ENCODE measurements at regions not wholly inside any gene's neighbourhood (a gene's known extent, or its start where the extent isn't known, plus 50 kb on each side); places are given as distances from the start of the nearest gene placed in this dataset.

DNA sequence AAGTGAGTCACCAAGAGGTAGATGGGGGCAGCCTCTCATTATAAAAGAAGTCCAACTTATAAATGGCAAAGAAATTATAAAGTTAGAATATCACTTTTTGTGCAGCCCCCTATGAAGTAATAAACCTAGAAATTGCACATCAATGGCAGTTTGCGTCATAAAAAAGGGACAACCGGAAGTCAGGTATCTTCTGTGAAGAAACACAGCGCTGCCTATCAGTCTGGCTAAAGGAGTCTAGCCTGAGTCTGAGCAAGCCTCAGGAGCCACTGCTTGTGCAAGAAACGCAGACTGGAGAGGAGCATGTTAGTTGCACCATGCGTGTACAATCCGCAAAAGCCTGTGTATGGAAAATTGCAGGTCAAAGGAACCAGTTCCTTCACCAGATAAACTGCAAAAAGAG is 178.4 kb downstream of the ARRDC4 start:
- no peak for DNase-seq
- intact Hi-C loops (cut with DNase I): no loop called here

DNA sequence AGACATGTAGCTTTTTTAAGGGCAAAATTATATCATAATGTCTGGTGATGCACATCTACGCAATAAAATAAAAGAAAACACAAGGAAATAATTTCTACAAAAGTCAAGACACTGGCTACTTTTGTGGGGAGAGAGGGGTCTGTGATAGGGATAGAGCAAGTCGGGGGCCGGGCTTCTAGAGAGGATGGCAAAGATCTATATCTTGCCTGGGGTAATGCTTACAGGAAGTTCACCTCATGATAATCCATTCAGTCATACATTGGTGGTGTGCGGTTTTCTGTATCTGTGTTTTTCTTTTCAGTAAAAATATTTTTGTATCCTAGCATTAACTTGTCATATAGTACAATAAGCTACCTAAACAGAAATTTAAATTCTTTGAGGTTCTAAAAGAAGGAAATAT is 178.8 kb downstream of the ARRDC4 start:
- intact Hi-C loops (cut with DNase I): no loop called here
- no peak for DNase-seq

- intact Hi-C loops (cut with DNase I): no loop called here
- no peak for DNase-seq
These were observed 182.1 kb downstream of the ARRDC4 start for GRCh38 chr15:98142572-98142971.

DNA sequence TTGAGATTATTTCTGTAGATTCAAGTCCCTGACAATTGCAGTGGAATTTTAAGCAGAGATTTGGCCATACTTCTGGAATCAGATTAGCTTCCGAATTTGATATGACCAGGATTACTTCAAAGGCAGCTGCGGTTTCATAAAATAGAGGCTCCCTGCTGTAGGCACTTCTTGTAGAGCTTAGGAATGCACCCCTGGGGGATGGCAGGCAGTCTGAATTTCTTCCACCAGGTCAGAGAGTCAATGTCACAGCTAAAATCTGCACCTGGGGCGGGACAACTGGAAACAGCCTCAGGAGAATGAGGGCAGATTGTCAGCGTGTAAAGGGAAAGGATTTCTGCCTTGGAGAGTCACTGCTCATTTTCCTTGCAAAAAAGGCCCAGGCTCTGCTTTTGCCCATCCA is 182.6 kb downstream of the ARRDC4 start:
- no peak for DNase-seq
- intact Hi-C loops (cut with DNase I): no loop called here

DNA sequence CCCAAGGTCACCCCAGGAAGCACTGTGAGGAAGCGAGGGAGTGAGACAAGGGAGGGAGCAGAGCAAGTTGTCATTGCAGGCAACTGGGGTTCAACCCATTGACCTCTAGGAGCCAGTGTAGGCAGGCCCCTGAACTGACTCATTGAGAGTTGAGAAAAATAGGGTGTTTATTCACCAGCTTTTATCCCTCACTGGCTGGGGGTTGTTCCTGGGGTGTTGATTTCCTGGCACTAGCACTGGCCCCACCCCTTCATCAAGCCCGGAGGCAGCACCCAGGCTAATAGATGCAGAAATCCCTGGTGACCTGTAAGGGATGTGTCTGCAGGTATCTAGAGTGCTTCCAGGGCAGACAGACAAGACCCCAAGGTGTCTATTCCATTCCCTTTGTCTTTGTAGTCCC is 183.9 kb downstream of the ARRDC4 start:
- intact Hi-C loops (cut with DNase I): no loop called here
- DNase-seq: no peak

GRCh38 chr15:98146031-98146820 is 185.7 kb downstream of the ARRDC4 start:
- intact Hi-C loops (cut with DNase I): no loop called here
- no peak for DNase-seq

DNA sequence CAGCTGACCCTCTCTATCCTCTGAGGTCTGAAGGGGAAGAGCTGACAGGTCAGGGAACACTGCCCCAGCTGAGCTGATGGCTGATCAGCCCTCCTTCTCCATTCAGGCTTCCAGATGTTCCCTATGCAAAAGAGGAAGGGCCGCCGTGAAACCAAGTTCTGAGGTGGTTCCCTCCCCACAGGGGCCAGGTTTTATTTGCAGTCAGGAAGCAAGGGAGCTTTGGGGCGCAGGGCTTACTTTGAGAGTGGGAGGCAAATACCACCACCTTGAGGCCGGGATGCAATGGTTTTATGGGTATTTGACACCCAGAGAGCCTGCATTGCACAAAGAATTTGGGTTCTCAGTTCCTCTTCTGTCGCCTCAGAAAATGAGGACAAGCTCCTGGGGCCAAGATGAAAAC is 186.9 kb downstream of the ARRDC4 start:
- no peak for DNase-seq
- intact Hi-C loops (cut with DNase I): no loop called here

DNA sequence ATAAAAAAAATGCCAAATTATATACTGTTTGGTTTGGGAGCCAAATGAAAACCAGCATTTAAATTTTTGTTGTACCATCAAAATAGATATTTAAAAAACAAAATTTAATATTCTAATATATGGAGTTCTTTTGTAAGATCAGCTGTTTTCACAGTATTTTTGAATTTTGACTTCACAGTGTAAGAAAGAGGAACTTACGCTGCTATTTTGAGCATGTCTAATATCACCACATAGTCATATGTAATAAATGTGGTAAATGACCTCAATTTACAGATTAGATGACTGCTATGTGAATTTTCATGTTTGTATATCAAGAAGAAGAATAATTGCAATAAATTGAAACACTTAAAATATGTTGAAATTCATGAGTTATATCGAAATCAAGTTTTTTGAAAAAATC is 189.6 kb downstream of the ARRDC4 start:
- intact Hi-C loops (cut with DNase I): no loop called here
- no peak for DNase-seq

GRCh38 chr15:98150536-98150935 is 190.0 kb downstream of the ARRDC4 start:
- intact Hi-C loops (cut with DNase I): no loop called here
- no peak for DNase-seq

DNA sequence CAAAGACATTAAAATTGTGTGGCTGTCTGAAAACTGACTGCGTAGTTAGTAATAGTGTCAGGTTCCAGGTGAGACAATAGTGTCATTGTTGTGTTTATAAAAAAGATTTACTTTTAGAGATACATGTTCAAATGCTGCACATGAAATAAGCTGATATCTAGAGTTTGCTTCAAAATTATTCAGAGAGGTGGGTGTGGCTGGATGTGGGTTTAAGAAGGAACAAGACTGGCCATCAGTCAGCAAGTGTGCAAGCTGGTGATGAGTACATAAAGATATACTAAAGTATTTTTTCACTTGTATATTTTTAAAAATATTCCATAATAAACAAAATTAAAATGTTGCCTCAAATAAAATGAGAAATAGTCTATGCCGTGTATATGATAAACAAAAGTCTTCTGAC is 190.6 kb downstream of the ARRDC4 start:
- DNase-seq: no peak
- intact Hi-C loops (cut with DNase I): no loop called here

DNA sequence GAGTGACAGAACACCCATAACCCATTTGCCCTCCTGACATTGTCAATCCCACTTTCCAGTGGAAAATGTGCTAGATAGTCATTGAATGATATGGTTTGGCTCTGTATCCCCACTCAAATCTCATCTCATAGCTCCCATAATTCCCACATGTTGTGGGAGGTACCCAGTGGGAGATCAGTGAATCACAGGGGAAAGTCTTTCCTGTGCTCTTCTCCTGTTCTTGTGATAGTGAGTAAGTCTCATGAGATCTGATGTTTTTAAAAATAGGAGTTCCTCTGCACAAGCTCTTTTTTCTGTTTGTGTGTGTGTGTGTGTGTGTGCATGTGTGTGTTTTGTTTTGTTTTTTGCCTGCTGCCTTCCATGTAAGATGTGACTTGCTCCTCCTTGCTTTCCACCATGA is 191.7 kb downstream of the ARRDC4 start:
- no peak for DNase-seq
- intact Hi-C loops (cut with DNase I): no loop called here

DNA sequence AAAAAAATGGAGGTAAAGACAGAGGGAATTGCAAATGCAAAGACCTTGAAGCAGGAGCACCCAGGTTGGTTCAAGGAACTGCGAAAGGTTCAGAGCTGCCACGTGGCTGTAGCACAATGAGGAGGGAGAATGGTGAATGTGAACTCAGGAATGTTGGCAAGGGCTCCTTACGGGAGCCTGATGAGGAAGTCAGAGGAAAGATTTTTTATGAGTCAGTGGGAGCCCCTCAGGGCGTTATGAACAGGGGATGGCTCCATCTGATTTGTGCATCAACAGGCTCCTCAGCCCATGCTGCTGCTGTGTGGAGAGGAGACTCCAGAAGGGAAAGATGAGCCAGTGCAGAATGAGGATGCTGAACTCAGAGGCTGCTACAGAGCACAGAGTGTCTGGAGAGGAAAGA is 194.4 kb downstream of the ARRDC4 start:
- DNase-seq: no peak

DNA sequence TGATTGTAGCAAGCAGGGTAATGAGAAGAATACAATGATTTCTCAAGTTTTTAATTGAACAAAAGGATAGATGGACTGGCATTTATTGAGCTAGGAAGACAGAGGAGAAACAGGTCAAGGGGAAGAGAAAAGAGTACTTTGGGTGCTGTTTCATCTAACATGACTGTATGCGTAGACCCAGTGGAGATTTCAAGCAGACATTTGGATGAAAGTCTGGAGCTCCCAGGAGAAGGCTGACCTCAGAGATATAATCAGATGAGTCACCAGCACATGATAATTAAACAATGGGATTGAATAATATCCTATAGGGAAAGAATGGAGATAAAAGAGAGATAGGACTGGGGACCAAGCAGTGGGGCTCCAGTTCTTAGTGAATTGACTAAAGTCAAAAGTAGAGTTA is 194.9 kb downstream of the ARRDC4 start:
- intact Hi-C loops (cut with DNase I): no loop called here
- no peak for DNase-seq

More for the DNA sequence above, 194.4 kb downstream of the ARRDC4 start:
- intact Hi-C loops (cut with DNase I): no loop called here

- intact Hi-C loops (cut with DNase I): no loop called here
- DNase-seq: no peak
These were observed 199.7 kb downstream of the ARRDC4 start for GRCh38 chr15:98160236-98160635.

DNA sequence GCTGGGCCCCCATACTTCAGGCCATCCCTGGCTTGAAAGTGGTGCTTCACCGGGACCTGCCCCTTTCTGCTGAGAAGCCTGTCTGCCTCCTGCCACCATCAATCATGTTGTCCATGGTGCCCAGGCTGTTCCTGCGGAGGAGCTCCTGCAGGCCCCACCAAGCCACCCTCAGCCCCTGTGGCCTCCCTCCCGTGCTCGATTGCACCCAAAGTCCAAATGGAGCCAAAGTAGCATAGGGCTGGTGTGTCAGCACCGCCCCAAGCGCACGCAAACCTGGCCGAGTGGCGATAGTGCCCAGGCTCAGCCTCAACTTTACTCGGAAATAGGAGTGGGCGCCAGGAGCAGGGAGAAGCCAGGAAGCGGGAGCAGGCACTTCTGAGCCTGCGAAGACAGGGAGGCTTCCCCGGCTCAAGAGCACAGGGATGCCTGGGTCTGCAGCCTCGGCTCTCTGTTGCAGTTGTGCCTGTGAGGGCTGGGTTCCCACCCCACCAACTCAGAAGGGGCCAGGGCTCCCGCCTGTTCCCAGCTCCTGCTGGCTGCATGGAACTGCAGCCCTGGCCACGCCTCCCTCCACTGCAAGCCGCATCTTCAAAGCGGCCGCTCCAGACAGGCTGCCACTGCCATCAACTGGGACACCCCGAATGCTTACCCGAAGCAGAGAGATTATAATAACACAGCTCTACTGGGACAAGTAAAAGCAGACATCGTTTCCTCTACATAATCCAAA is 203.0 kb downstream of the ARRDC4 start:
- intact Hi-C loops (cut with DNase I): no loop called here

GRCh38 chr15:98164571-98164970 is 204.1 kb downstream of the ARRDC4 start:
- DNase-seq: no peak
- intact Hi-C loops (cut with DNase I): no loop called here

More for the DNA sequence above, 203.0 kb downstream of the ARRDC4 start:
- DNase-seq: peak in 1 of 10 donors; percentile 31

- no peak for DNase-seq
- intact Hi-C loops (cut with DNase I): no loop called here
These were observed 204.5 kb downstream of the ARRDC4 start for GRCh38 chr15:98164986-98165385.

GRCh38 chr15:98167722-98168268 is 207.3 kb downstream of the ARRDC4 start:
- intact Hi-C loops (cut with DNase I): no loop called here
- DNase-seq: no peak

DNA sequence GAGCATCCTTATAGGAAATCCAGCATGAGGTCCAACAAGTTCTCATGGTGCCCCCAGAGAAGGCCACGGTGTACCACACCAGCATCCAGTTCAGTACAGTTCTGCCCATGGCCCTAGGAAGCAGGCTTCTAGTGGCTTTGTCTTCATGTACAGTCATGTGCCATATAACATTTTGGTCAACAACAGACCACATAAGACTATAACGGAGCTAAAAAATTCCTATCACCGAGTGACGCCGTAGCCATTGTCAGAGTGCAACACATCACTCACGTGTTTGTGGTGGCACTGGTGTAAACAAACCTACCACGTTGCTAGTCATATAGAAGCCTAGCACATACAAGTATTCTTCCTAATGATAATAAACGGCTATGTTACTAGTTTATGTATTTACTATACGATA is 209.0 kb downstream of the ARRDC4 start:
- intact Hi-C loops (cut with DNase I): no loop called here

DNA sequence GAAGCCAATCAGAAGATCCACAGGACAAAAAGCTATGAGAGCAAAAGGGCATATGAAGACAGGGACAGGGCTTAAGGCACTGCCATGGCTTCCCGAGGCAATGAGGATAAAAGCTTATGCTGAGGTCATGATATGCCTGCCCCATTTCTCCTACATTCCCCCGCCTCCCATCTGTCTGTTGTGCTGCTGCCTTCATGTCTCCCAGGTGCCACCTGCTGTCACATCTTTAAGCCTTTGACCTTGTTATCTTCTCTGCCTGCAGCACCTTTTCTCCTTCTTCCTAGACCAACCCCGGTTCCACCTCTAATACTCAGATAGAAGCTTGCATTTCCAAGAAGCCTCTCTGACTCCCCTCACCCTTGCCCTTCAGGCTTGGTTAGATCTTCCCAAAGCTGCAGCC is 213.8 kb downstream of the ARRDC4 start:
- no peak for DNase-seq
- intact Hi-C loops (cut with DNase I): loop anchor here (1.0 kb wide), 1 partner anchor 269 kb away; no protein-coding TSS in a partner anchor

More for the DNA sequence above, 209.0 kb downstream of the ARRDC4 start:
- no peak for DNase-seq

- intact Hi-C loops (cut with DNase I): loop anchor here (1.0 kb wide), 1 partner anchor 270 kb away; no protein-coding TSS in a partner anchor
These were observed 214.3 kb downstream of the ARRDC4 start for GRCh38 chr15:98174841-98175240.

More at GRCh38 chr15:98174841-98175240, 214.3 kb downstream of the ARRDC4 start:
- no peak for DNase-seq
